K562 (cell line): ENCODE measurements at regions not wholly inside any gene's neighbourhood (a gene's known extent, or its start where the extent isn't known, plus 50 kb on each side); places are given as distances from the start of the nearest gene placed in this dataset.

Experiments used
- ELK1 ChIP-seq: sonication (generic); formaldehyde crosslinking; IDR thresholded peaks from 2 replicates; pipeline ENCODE4 v1.8.1; 2022; ENCODE audit warnings: missing genetic modification reagents
- ETV5 ChIP-seq: sonication (generic); formaldehyde crosslinking; IDR thresholded peaks from 2 replicates; pipeline ENCODE4 v1.4.0; 2020; ENCODE audit warnings: low read depth, mild to moderate bottlenecking, missing genetic modification reagents
- HIVEP1 ChIP-seq: fragments of 250-450 bp; sonication (Bioruptor Pico); IDR thresholded peaks from 2 replicates; pipeline ENCODE4 v1.4.0; 2020; ENCODE audit warnings: mild to moderate bottlenecking
- REST ChIP-seq, 2 experiments: fragments of 450-650 bp; formaldehyde crosslinking in 1 of 2; IDR thresholded peaks; 2 replicates each; pipeline versions ENCODE4 v1.4.0 to v1.6.1; 2014 to 2020; ENCODE audit warnings: mild to moderate bottlenecking in 2 of 2, borderline replicate concordance in 1 of 2, low read depth in 1 of 2
- ZNF584 ChIP-seq: fragments of 200-800 bp; sonication (Bioruptor generic); IDR thresholded peaks from 2 replicates; pipeline ENCODE4 v1.6.1; 2016; ENCODE audit warnings: low read depth, mild to moderate bottlenecking, missing genetic modification characterization, missing compliant biosample characterization

GRCh38 chr18:68418226-68418868 is 296.6 kb downstream of the TMX3 start:
- no peak for TF ChIP-seq HIVEP1 (CRISPR knock-in tag)
- TF ChIP-seq ELK1 (CRISPR knock-in tag): no peak
- TF ChIP-seq ZNF584: no peak
- TF ChIP-seq REST (IDR thresholded peaks at IDR 0.05; ENCODE audit: borderline replicate concordance): no peak
- TF ChIP-seq REST (CRISPR knock-in tag; IDR thresholded peaks at IDR 0.05; ENCODE audit: low read depth): no peak
- TF ChIP-seq ETV5: no peak
